CD4-positive, alpha-beta T cell treated with Interleukin-2 at 100 ng/mL for 4 hours (primary cell): ENCODE measurements at regions not wholly inside any gene's neighbourhood (a gene's known extent, or its start where the extent isn't known, plus 50 kb on each side); places are given as distances from the start of the nearest gene placed in this dataset.

Experiments used
- DNase-seq: peaks from one replicate; pipeline ENCODE4 v3.0.0-alpha.2; 2020; ENCODE audit warnings: low spot score

DNA sequence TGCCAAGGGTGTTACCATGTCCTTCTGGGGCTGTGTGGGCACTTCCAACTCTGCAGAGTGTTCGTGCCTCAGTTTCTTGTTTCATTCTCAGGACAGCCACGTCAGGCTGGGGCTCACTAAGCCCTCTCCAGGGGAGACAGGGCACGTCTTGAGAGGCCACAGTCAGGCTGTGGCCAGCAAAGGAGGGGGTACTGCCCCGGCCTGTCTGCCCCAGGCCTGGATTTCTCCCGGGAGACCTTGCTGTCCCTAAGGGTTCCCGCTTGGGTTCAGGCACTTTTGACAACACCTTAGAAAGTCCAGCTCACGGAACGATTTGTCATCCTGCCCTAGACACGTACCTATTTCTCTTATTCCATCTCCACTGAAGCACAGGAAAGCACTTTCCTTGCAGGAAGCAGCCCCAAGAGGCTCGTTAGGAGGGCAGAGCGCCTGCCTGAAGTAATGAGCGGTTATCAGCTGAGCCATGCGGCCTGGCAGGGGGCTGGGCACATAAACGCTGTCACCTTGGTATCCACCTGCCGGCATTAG, 290.4 kb upstream of the RTL1 start:
- no peak for DNase-seq

DNA sequence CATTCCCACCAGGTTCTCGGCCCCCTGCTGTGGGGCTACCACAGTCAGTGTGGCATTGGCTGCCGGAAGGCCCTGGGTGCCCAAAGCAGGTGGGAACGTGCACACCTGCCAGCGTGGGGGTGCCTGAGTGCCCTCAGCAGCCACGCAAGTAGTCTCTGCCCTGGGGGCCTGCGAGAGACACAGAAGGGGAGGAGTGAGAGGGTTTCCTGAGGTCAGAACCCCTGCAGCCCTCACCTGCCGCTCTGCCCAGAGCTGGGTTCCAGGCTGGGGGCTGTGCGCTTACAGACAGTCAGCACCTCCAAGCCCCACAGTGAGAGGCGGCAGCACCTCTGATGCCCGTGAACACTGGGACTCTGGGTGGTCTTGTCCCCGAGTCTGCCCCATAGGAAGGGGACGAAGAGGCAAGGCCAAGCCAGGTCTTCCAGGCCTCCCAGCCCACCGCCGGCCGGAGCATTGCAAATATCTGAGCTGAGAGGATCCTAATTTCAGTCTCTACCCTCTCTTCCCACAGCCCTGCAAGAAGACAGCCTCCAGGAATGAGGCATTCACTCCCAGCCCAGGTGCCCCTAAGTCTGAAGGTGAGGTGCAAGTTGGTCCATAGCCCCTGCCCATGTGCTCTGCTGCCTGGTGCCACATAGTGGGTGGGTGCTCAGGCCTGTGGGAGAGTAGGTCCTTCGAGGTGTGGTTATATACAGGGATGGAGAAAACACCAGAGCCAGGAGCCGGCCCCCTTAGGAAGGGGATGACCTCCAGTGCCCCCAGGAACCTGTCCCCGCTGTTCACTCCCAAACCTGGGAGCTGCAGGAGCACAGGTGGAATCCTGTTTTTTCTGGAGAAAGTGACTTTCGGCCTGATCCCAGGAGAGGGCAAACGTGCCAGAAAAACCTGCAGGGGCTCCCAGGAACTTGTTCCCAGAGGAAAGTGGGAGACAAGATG, 291.1 kb upstream of the RTL1 start:
- DNase-seq = no peak

DNA sequence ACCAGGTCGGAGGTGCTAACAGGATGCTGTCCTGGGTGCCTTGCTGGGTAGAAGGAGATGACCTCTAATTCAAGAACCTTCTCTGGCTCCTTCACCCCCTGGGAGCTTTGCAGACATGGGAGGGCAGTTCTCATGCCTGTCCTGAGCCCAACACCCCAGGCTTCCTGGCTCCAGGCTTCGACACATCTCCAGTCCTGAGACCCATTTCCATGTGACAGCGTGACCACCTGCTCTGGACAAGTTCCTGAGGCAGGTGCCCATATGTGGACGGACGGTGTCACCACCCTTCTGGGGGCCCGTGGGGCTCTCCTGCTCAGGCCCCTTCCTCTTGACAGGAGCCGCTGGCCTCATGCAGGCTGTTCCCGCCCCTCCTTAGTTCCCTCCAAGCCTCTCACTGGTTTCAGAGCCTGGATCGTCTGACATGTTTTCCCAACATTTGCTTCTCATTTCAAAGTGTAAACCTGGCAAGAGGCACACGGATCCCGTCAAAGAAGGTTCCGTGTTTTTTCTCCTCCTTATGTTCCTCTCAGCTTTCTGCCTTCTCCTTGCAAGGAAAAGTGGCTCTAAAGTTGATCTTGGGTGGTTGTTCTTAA, 291.9 kb upstream of the RTL1 start:
- no peak for DNase-seq

DNA sequence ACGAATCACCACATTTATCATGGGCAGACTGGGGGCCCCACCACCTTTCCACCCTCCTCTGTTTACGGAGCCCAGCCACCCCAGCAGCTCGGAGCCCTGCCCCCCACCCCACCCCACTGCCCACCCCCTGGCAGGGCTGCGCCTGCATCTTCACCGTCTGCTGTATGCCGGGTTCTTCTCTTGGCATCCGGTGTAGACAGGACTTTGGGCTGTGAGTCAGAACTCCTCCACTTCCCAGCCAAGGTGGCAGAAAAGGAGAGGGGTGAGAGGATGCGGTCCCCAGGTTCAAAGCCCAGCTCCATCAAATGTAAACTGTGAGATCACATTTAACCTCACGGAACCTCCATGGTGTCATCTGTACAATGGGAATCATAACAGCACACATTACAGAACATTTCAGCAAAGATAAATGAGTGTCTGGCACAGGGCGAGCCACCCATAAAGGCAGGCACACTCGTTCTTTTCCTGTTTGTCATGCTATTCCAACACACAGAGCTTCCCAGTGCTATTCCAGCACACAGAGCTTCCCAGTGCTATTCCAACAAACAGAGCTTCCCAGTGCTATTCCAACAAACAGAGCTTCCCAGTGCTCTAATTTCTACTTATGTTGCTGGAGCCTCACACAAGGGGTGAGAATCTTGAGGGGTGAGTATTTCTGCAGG, 292.7 kb upstream of the RTL1 start:
- no peak for DNase-seq

DNA sequence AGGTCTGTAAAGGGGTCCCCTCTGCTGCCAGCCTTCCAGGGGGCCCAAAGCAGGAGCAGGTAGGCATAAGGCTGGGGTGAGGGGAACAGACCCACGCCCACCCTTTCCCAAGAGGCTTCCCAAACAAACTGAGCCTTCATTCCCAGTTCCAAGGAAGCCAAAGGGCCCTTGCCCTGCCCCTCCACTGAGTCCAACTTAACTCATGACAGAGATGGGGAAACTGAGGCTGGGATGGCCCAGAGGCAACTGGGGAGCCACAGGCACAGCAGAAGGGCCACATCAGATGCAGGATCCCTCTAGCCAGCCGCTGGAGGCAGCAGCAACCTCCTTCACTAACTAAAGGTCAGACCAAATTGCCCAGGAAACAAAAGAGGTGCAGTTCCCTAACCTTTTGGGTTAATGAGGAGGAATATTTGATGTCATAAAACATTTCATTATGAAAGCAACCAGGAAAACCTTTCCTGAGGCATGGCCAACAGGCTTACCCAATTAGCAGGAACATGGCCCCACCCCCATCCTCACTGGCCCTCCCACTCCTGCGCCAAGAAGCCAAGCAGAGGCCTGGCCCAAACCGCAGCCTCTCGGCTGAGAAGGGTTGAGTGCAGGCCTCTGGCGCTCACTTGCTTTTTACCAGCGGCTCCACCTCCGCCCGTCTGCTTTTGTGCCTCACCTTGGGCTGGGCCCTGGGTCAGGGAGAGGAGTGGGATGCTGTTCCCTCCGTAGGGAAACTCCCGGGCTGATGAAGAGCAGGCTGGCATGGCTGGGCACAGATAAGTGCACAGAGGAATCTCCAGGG, 293.5 kb upstream of the RTL1 start:
- DNase-seq = no peak

DNA sequence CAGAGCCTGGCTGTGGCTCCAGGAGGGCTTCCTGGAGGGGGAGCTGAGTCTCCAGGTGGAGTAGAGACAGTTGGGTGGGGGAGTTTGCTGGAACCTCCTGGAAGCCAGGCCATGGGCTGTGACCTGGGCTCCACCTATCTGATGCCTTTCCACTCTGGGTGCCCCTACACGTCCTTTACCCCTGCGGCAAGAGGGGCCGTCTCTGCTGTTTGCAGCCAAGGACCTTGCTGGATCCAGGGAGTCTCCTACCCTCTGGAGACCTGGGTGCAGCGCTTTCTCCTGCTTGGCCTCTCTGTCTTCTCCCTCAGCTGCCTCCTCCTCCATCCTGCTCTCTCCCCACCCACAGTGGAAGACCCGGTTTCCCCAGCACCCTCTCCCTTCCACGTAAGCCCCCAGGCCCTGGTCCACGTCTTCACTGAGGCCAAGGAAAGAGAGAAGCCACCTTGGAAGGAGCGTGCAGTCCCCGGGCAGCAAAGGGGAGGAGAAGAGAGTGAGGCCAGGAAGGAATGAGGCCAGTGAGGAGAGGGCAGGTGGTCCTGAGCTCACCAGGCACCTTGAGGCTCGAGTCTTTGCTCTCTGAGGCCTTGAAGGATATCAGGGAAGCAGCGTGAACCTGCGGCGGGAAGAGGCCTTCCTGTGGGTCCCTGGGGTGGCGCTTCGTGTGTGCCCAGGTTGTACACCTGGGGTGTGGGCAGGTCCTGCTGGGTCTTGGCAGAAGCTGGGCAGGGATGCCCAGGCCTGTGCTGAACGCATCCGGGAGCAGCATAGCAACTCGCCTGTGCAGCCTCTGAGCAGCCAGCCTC, 294.3 kb upstream of the RTL1 start:
- no peak for DNase-seq

DNA sequence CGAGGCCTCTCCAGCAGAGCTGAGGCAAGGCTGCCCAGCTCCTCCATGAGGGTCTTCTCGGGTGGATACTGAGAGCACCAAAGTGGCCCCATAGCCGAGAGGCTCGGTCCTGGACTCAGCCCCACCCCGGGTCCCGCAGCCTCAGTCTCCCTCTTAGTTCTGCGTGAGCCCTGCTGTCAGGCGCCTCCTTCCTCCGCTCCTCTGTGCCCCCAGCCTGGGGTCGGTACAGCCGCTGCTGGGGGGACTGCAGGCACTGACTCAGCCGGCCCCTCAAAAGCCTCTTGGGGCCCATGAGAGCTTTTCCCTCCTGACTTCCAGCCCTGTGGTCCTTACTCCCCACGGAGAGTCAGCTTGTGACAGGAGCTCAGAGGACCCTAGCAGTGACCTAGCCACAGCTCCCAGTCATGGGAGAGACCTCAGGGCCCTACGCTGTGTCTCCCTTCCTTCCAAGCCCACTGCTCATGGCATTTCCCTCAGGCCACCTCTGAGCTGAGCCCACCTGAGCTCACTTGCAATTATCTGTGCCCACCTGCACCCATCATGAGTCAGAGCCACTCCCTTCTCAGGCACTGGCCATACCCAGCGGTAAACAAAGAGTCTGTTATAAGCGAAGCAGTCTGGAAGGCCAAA, 295.0 kb upstream of the RTL1 start:
- no peak for DNase-seq

DNA sequence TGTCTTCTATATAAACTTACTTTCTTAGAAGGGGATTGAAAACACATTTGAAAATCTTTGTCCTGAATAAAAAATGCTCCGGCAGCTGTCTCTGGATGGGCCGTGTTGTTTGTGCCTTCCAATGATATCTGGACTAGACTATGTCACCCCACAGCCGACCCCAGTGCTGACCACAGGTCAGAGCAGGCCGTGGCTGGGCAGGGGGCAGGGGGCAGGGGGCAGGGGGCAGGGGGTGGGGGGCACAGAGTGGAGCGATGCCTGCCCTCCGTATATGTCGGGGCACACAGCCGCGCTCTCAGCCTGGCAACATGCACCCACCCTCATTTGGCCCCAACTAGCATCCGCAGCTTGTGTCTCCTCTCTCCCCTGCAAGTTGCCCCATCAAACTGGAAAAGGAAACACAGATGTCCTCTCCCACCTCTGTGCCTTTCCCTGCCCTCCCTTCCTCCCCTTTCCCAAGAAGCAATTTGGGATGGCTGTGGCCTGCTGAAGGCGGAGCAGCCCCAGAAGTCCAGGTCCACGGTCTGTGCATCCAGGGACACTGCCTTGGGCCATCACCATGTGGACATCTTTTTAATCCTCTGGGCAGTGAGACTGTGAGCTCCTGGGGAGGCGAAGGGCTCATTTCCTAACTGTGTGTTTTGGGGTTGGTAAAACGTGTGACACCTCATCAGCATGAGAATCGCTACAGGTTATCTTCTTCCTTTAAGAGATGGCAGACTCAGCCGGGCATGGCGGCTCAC, 295.7 kb upstream of the RTL1 start:
- DNase-seq = no peak

DNA sequence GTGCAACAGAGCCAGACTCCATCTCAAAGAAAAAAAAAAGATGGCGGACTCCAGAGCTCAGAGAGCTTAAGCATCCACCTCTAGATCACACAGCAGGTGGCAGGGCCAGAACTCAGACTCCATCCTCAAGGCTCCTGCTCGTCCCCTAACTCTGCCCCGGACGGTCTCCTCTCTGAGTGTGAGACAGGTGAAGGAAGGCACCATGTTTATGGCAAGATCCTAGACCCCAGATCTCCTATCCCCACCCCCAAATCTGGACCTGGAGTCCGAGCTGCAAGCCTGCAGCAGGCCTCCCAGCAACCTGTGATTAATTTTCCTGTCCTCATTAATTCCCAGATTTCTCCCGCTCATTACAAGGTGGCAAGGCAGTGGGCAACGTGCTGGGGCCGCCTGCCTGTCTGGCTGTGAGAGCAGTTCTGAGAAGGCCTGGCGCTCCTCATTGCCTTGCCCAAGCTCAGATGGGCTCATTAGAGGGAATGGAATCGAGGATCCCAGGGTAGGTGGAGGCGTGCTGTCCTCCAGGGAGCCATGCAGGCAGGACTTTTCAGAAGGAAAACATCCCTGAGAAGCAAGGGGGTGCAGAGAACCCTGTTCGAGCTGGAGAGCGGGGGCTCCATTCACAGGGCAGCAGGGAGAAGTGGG, 296.6 kb upstream of the RTL1 start:
- DNase-seq = no peak

DNA sequence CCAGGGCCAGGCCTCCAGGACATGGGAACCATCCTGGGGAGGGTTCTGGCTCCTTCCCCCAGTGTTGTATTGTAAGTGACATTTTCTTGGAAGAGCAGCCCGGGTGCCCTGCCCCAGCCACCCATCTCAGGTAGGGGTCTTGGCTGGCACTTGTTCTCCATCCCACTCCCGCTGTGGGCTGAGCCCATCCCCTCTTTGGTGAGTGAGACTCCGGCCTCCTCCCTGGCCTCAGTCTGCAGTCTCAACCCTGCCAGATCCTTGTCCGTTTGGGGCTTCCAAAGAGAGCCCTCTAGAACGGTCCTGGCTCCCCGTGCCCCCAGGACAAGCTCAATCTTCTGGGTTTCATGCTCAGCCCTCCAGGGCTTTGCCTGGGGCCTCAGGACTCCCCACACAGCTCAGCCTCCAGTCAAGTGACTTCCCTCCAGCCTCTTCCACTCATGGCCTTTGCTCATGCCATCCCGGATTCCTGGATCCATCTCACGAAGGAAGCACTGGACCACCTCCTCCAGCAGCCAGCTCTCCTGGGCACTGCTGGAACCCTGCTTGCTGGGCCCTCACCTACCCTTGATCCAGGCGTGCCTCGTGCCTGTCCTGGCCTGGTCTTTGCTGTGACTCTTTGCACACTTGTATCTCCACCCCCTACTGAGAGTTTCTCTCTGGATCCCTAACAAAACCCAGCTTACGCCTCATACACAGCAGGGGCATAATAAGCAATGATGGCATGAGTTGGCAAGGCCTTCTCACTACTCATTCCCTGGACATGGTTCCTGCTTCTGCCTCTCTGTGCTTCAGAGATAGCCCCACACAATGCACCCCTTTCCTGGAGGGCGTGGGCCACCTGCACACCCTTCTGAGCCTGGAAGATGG, 297.4 kb upstream of the RTL1 start:
- DNase-seq = no peak

DNA sequence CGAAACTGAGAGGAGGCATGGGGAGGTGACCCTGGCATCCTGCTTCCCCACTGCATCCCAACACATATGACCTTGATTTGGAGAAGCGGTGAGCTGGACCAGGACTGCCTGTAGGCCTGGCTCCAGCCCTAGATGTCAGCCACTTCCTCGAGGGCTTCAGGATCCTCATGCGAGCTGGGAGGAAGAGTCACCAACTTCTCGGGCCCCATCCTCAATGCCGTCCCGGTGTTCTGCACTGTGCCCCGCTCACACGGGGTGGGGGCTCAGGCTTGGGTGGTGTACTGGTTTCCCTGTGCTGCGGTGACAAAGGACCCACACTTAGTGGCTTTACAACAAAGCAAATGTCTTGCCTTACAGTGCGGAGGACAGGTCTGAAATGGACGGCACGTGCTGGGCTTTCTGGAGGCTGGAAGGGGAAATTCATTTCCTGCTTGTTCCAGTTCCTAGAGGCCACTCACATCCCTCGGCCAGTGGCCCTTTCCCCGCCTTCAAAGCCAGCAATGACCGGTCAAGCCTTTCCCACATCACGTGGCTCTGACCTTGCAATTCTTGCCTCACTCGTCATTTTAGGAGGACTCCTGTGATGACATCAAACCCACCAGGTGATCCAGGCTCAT, 298.1 kb upstream of the RTL1 start:
- DNase-seq = no peak

DNA sequence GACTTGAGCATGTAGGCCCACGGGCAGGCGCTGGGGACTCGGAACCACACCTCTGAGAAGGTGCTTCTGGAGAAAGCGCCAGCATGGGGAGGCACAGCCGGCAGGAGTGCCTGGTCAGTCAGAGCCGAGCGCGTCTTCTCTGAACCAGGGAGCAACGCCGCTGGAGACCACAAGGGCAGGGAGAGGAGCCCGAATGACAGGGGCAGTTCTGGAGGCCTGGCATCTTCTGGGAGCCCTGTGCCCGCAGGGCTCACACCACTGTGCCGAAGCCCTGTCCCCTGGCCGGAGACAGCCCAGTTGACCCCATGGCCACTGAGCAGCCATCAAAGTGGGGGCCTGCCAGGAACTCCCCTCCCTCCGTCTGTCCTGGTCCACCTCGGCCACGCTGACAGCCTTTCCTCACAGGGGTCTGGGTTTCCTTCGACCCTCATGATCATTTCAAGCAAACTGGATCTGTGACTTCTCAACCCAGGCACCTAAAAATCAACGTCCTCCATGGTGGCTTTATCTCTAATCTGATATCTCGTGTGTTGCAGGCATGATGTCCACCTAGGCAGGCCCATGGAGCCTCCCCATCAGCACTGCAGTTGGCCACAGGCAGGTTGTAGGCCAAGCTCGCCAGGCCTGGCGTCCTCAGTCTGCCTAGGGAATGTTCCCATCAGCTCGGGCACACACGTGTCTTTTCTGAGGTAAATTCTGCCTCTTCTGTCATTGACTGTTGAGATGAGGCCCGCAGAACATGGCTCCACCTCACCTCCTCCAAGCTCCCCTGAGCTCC, 299.3 kb upstream of the RTL1 start:
- DNase-seq = no peak

DNA sequence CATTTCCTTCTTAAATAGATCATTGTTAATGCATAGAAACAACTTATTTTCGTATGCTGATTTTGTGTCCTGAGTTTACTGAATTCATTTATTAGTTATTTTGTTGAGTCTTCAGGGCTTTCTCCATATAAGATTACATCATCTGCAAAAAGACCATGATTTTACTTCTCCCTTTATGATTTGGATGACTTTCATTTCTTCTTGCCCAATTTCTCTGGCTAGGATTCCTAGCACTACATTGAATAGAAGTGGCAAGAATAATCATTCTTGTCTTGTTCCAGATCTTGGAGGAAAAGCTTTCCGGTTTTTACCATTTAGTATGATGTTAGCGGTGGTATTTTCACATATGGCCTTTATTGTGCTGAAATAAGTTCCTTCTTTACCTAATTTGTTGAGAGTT, 303.0 kb upstream of the RTL1 start:
- no peak for DNase-seq

DNA sequence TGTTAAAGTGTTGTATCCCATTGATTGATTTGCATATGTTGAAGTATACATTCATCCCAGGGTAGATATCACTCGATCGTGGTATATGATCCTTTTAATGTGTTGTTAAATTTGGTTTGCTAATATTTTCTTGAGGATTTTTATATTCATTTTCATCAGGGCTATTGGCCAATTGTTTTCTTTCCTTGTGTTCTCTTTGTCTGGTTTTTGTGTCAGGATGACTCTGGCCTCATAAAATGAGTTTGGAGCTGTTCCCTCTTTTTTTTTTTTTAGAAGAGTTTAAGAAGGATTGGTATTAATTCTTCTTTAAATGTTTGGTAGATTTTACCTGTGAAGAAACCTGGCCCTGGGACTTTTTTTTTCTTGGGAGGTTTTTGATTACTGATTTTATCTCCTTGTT, 303.5 kb upstream of the RTL1 start:
- no peak for DNase-seq

DNA sequence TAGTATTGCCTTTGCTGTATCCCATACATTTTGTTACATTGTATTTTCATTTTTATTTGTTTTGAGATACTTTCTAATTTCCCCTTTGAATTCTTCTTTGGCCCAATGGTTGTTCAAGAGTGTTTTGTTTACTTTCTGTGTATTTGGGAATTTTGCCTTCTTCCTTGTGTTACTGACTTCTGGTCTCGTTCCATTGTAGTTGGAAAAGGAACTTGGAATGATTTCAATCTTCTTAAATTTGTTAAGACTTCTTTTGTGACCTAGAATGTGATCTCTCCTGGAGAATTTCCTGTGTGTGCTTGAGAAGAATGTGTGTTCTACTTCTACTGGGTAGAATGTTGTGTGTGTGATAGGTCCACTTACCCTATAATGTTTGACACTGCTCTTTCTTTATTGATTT, 304.4 kb upstream of the RTL1 start:
- no peak for DNase-seq

DNA sequence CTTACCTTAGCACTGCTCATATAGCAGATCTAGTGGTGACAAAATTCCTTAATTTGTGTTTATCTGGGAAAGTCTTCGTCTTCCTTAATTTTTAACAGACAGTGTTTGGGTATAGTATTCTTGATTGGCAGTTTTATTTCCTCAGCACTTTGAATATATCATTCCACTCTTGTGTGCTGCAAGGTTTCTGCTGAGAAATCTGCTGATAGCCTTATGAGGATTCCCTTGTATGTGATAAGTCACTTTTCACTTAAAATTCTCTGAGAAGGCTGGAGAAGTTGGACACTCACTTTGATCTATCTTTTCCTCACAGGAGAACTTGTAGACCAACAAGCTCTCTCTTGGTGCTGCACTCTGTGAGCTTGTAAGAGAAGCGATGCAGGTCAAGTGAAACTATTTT, 306.1 kb upstream of the RTL1 start:
- DNase-seq = no peak

DNA sequence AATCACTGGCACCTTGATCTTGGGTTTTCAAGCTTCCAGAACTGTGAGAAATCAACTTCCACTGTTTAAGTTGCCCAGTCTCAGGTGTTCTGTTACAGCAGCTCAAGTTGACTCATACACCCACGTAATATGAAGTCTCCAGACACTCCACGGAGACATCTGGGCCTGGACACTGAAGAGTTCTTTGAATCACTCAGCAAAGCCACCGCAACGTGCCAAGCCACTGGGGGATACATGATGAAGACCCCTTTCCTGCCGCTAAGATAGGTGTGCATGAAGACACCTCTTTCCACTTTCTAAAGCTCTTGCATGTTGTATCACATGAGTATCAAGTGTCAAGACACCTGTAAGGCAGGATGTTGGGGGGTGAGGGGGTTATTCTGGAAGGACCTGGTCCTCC, 311.7 kb upstream of the RTL1 start:
- DNase-seq = no peak
